ENCODE measurements at regions not wholly inside any gene's neighbourhood (a gene's known extent, or its start where the extent isn't known, plus 50 kb on each side); places are given as distances from the start of the nearest gene placed in this dataset.

DNA sequence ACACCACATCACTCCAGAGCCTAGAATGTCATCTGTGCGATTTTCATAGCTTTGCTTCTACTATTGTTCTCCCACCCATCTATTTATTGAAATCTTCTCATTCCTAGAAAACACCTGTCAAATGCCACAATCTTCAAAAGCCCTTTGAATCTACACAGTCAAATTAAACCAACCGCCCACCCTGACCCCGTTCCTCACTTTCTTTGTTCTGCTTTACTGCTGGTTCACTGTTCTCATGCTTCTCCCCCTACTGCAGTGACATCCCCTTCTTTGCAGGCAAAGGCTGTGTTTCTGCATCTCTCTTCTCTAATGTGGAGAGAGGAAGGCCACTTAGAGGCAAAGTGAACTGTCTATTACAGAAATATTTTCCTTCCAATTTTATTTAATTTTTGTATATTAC, 152.4 kb upstream of the NEBL start:
- TF ChIP-seq REST (IDR thresholded peaks at IDR 0.05; ENCODE audit: insufficient read depth in 1 of 2, low read depth in 2 of 2, low read length in 2 of 2): no peak
- no peak for TF ChIP-seq SIN3A (IDR thresholded peaks at IDR 0.05; ENCODE audit: borderline replicate concordance, insufficient read depth, low read length)
- no peak for TF ChIP-seq FOXP2 (optimal IDR thresholded peaks at IDR 0.05; ENCODE audit: borderline replicate concordance, extremely low read depth, extremely low read length, insufficient read depth)
- no peak for TF ChIP-seq POLR2AphosphoS5 (IDR thresholded peaks at IDR 0.05; ENCODE audit: low read depth, low read length)
- TF ChIP-seq TAF1 (IDR thresholded peaks at IDR 0.05; ENCODE audit: borderline replicate concordance, insufficient read depth, low read length): no peak

GRCh38 chr10:21048068-21048467, 151.0 kb upstream of the NEBL start:
- TF ChIP-seq REST (IDR thresholded peaks at IDR 0.05; ENCODE audit: insufficient read depth in 1 of 2, low read depth in 2 of 2, low read length in 2 of 2): no peak
- TF ChIP-seq TAF1 (IDR thresholded peaks at IDR 0.05; ENCODE audit: borderline replicate concordance, insufficient read depth, low read length): no peak

- TF ChIP-seq TAF1 (IDR thresholded peaks at IDR 0.05; ENCODE audit: borderline replicate concordance, insufficient read depth, low read length) (no peak), REST (IDR thresholded peaks at IDR 0.05; ENCODE audit: insufficient read depth in 1 of 2, low read depth in 2 of 2, low read length in 2 of 2) (no peak), SIN3A (IDR thresholded peaks at IDR 0.05; ENCODE audit: borderline replicate concordance, insufficient read depth, low read length) (no peak)
Observed at GRCh38 chr10:21047511-21047910, 150.4 kb upstream of the NEBL start.

- TF ChIP-seq REST (IDR thresholded peaks at IDR 0.05; ENCODE audit: insufficient read depth in 1 of 2, low read depth in 2 of 2, low read length in 2 of 2): no peak
- TF ChIP-seq TAF1 (IDR thresholded peaks at IDR 0.05; ENCODE audit: borderline replicate concordance, insufficient read depth, low read length): no peak
- TF ChIP-seq SIN3A (IDR thresholded peaks at IDR 0.05; ENCODE audit: borderline replicate concordance, insufficient read depth, low read length): no peak
- TF ChIP-seq FOXP2 (optimal IDR thresholded peaks at IDR 0.05; ENCODE audit: borderline replicate concordance, extremely low read depth, extremely low read length, insufficient read depth): no peak
- TF ChIP-seq POLR2AphosphoS5 (IDR thresholded peaks at IDR 0.05; ENCODE audit: low read depth, low read length): no peak
Observed at GRCh38 chr10:21047096-21047495, 150.0 kb upstream of the NEBL start.

GRCh38 chr10:21043044-21043443, 145.9 kb upstream of the NEBL start:
- TF ChIP-seq POLR2AphosphoS5 (IDR thresholded peaks at IDR 0.05; ENCODE audit: low read depth, low read length) (no peak), SIN3A (IDR thresholded peaks at IDR 0.05; ENCODE audit: borderline replicate concordance, insufficient read depth, low read length) (no peak), FOXP2 (optimal IDR thresholded peaks at IDR 0.05; ENCODE audit: borderline replicate concordance, extremely low read depth, extremely low read length, insufficient read depth) (no peak), REST (IDR thresholded peaks at IDR 0.05; ENCODE audit: insufficient read depth in 1 of 2, low read depth in 2 of 2, low read length in 2 of 2) (no peak), TAF1 (IDR thresholded peaks at IDR 0.05; ENCODE audit: borderline replicate concordance, insufficient read depth, low read length) (no peak)

Measured in PFSK-1 (cell line).